SK-N-MC (cell line): ENCODE measurements at regions not wholly inside any gene's neighbourhood (a gene's known extent, or its start where the extent isn't known, plus 50 kb on each side); places are given as distances from the start of the nearest gene placed in this dataset.
"Not testable (repeated sequence)": the region's sequence is repeated elsewhere in the genome, so short reads cannot be mapped to it uniquely, and the experiment has no call there.

Source experiments
- DNase-seq: peaks from one replicate; pipeline ENCODE4 v3.0.0-alpha.2; 2011; ENCODE audit warnings: low read depth, low spot score
- H3K27ac ChIP-seq: fragments of 200-600 bp; sonication (generic); 2 replicates; pipeline ENCODE4 v1.5.1; 2016; ENCODE audit warnings: mixed run types
- H3K36me3 ChIP-seq: fragments of 200-600 bp; sonication (generic); 2 replicates; pipeline ENCODE4 v1.6.1; 2017; ENCODE audit warnings: antibody characterized with exemption, low read length, mixed read lengths; ENCODE audit not compliant: insufficient read depth
- H3K4me3 ChIP-seq: fragments of 200-600 bp; sonication (generic); 2 replicates; pipeline ENCODE4 v1.5.1; 2016
- H3K9ac ChIP-seq: fragments of 200-600 bp; sonication (generic); 2 replicates; pipeline ENCODE4 v1.8.0; 2017; ENCODE audit warnings: mixed run types, mixed read lengths; ENCODE audit not compliant: insufficient read length
- H3K9me3 ChIP-seq: fragments of 200-600 bp; sonication (generic); 2 replicates; pipeline ENCODE4 v1.6.1; 2017; ENCODE audit warnings: low read depth, mild to moderate bottlenecking, antibody characterized with exemption, low read length, moderate library complexity, mixed read lengths
- EZH2 ChIP-seq: fragments of 200-600 bp; sonication (generic); IDR thresholded peaks from one replicate; pipeline ENCODE4 v1.6.1; 2017; ENCODE audit warnings: antibody characterized with exemption
- FOXP2 ChIP-seq: optimal IDR thresholded peaks from 2 replicates; pipeline ENCODE3; 2011; ENCODE audit warnings: mild to moderate bottlenecking, moderate library complexity; ENCODE audit not compliant: insufficient read depth; ENCODE audit errors: extremely low read length, control extremely low read depth
- POLR2AphosphoS5 ChIP-seq: IDR thresholded peaks from 2 replicates; pipeline ENCODE4 v1.6.1; 2012; ENCODE audit warnings: mild to moderate bottlenecking, low read depth, low read length, borderline replicate concordance

- no peak overlapping the region for H3K4me3 ChIP-seq
- H3K36me3 ChIP-seq: no peaks in the 10 kb centered on the region
- no peak overlapping the region for H3K27ac ChIP-seq
- no peak for DNase-seq
- no peak overlapping the region for H3K9ac ChIP-seq
- no peaks in the 10 kb centered on the region; the same call in 1 of the 2 replicates for H3K9me3 ChIP-seq
- no peak for TF ChIP-seq EZH2
- no peak for TF ChIP-seq POLR2AphosphoS5
- no peak for TF ChIP-seq FOXP2
Observed at GRCh38 chr6:140393665-140394540, 1019.5 kb upstream of the CITED2 start.

GRCh38 chr6:140388815-140389214, 1014.4 kb upstream of the CITED2 start:
- TF ChIP-seq POLR2AphosphoS5 (no peak), EZH2 (no peak), FOXP2 (no peak)
- no peak overlapping the region for H3K27ac ChIP-seq
- H3K9ac ChIP-seq: no peak overlapping the region
- H3K4me3 ChIP-seq: no peak overlapping the region
- no peak for DNase-seq
- no peaks in the 10 kb centered on the region for H3K36me3 ChIP-seq
- no peaks in the 10 kb centered on the region; the same call in 1 of the 2 replicates for H3K9me3 ChIP-seq

GRCh38 chr6:140388192-140388802, 1013.8 kb upstream of the CITED2 start:
- DNase-seq: no peak
- Histone ChIP-seq H3K4me3 (no peak overlapping the region), H3K9me3 (no peaks in the 10 kb centered on the region; the same call in 1 of the 2 replicates), H3K36me3 (no peaks in the 10 kb centered on the region), H3K27ac (no peak overlapping the region), H3K9ac (no peak overlapping the region)
- no peak for TF ChIP-seq EZH2
- no peak for TF ChIP-seq POLR2AphosphoS5
- no peak for TF ChIP-seq FOXP2

GRCh38 chr6:140385679-140386078, 1011.2 kb upstream of the CITED2 start:
- H3K27ac ChIP-seq: no peak overlapping the region
- no peak overlapping the region for H3K9ac ChIP-seq
- no peak for TF ChIP-seq EZH2
- no peak for TF ChIP-seq FOXP2
- no peaks in the 10 kb centered on the region for H3K9me3 ChIP-seq
- DNase-seq: no peak
- H3K4me3 ChIP-seq: no peak overlapping the region
- no peaks in the 10 kb centered on the region for H3K36me3 ChIP-seq

GRCh38 chr6:140382355-140382754, 1007.9 kb upstream of the CITED2 start:
- H3K4me3 ChIP-seq: no peak overlapping the region
- no peak for DNase-seq
- H3K9me3 ChIP-seq: no peaks in the 10 kb centered on the region
- no peak overlapping the region for H3K27ac ChIP-seq
- H3K9ac ChIP-seq: no peak overlapping the region
- no peak for TF ChIP-seq POLR2AphosphoS5
- TF ChIP-seq EZH2: no peak
- TF ChIP-seq FOXP2: no peak
- H3K36me3 ChIP-seq: no peaks in the 10 kb centered on the region

- no peaks in the 10 kb centered on the region for H3K9me3 ChIP-seq
- no peak overlapping the region for H3K9ac ChIP-seq
- H3K36me3 ChIP-seq: no peaks in the 10 kb centered on the region
- peak; percentile 22 for DNase-seq
- H3K4me3 ChIP-seq: 0 out of 2 replicates have a peak overlapping the region, but pooled peaks have one; percentile 28
- no peak for TF ChIP-seq POLR2AphosphoS5
- peak overlapping the region; percentile 75 for H3K27ac ChIP-seq
Observed at GRCh38 chr6:140380427-140381218, 1006.2 kb upstream of the CITED2 start.

- H3K36me3 ChIP-seq: no peaks in the 10 kb centered on the region
- H3K9ac ChIP-seq: no peak overlapping the region
- H3K9me3 ChIP-seq: no peaks in the 10 kb centered on the region; the same call in 1 of the 2 replicates
- H3K4me3 ChIP-seq: 0 out of 2 replicates have a peak overlapping the region, but pooled peaks have one; percentile 28
- no peak for DNase-seq
- TF ChIP-seq EZH2 (no peak), POLR2AphosphoS5 (no peak; the same call in 1 of the 2 replicates), FOXP2 (no peak)
- peak overlapping the region; percentile 75 for H3K27ac ChIP-seq
Observed at GRCh38 chr6:140379919-140380318, 1005.5 kb upstream of the CITED2 start.

- no peak for TF ChIP-seq EZH2
- TF ChIP-seq FOXP2: no peak
- TF ChIP-seq POLR2AphosphoS5: no peak
- H3K4me3 ChIP-seq: no peak overlapping the region
- H3K36me3 ChIP-seq: no peaks in the 10 kb centered on the region
- H3K9ac ChIP-seq: no peak overlapping the region
- no peaks in the 10 kb centered on the region; the same call in 1 of the 2 replicates for H3K9me3 ChIP-seq
- no peak for DNase-seq
- no peak overlapping the region for H3K27ac ChIP-seq
Observed at GRCh38 chr6:140376209-140376608, 1001.8 kb upstream of the CITED2 start.

- not testable (repeated sequence) for DNase-seq, H3K4me3 ChIP-seq, H3K27ac ChIP-seq, H3K9ac ChIP-seq, H3K36me3 ChIP-seq, H3K9me3 ChIP-seq
Observed at GRCh38 chr6:140373728-140374127, 999.3 kb upstream of the CITED2 start.
